Keratinocyte (primary cell): ENCODE measurements at regions not wholly inside any gene's neighbourhood (a gene's known extent, or its start where the extent isn't known, plus 50 kb on each side); places are given as distances from the start of the nearest gene placed in this dataset.

Experiments used
- DNase-seq: peaks from one replicate; pipeline ENCODE4 v3.0.0-alpha.2; 2011; ENCODE audit warnings: low read depth, missing footprints, low spot score
- FAIRE-seq: peaks from 2 replicates; lab custom pipeline; 2011; peaks lifted over from hg19 to GRCh38; lab: Jason Lieb, UNC
- H2AFZ ChIP-seq: 2 replicates; pipeline ENCODE4 v1.6.0; 2012; ENCODE audit warnings: low read length, control low read depth, inconsistent platforms; ENCODE audit not compliant: control insufficient read depth
- H3K27ac ChIP-seq: 2 replicates; pipeline ENCODE4 v1.5.1; 2011; ENCODE audit warnings: low read length; ENCODE audit not compliant: control insufficient read depth, insufficient read depth
- H3K27me3 ChIP-seq: 3 replicates; pipeline ENCODE4 v1.6.0; 2011; ENCODE audit warnings: low read length; ENCODE audit not compliant: control insufficient read depth, insufficient read depth; ENCODE audit errors: extremely low read depth
- H3K36me3 ChIP-seq, 2 experiments: 2 replicates in 1 of 2; 3 replicates in 1 of 2; pipeline ENCODE4 v1.5.1; 2011; ENCODE audit warnings: low read length in 2 of 2, mild to moderate bottlenecking in 1 of 2; ENCODE audit not compliant: control insufficient read depth in 2 of 2, insufficient read depth in 2 of 2; ENCODE audit errors: extremely low read depth in 1 of 2
- H3K4me1 ChIP-seq: 3 replicates; pipeline ENCODE4 v1.5.1; 2011; ENCODE audit warnings: low read length; ENCODE audit not compliant: control insufficient read depth, insufficient read depth; ENCODE audit errors: extremely low read depth
- H3K4me2 ChIP-seq: 3 replicates; pipeline ENCODE4 v1.6.0; 2011; ENCODE audit warnings: low read depth, low read length; ENCODE audit not compliant: control insufficient read depth, insufficient read depth; ENCODE audit errors: extremely low read depth
- H3K4me3 ChIP-seq, 3 experiments: fragments of 200-600 bp in 1 of 3; sonication (generic) in 1 of 3; 2 replicates in 2 of 3; 3 replicates in 1 of 3; pipeline ENCODE4 v1.5.1; 2011 to 2016; ENCODE audit warnings: low read length in 3 of 3, mild to moderate bottlenecking in 3 of 3, control low read depth in 2 of 3, inconsistent platforms in 1 of 3, low read depth in 1 of 3, mixed read lengths in 1 of 3, mixed run types in 1 of 3, moderate library complexity in 1 of 3; ENCODE audit not compliant: control insufficient read depth in 2 of 3, insufficient read depth in 2 of 3; ENCODE audit errors: extremely low read depth in 1 of 3
- H3K79me2 ChIP-seq: 2 replicates; pipeline ENCODE4 v1.6.0; 2012; ENCODE audit warnings: low read length; ENCODE audit not compliant: control insufficient read depth, insufficient read depth
- H3K9ac ChIP-seq: 3 replicates; pipeline ENCODE4 v1.6.0; 2011; ENCODE audit warnings: low read length; ENCODE audit not compliant: control insufficient read depth, insufficient read depth; ENCODE audit errors: extremely low read depth
- H3K9me1 ChIP-seq: 3 replicates; pipeline ENCODE4 v1.6.0; 2011; ENCODE audit warnings: low read length; ENCODE audit not compliant: control insufficient read depth, insufficient read depth; ENCODE audit errors: extremely low read depth
- H3K9me3 ChIP-seq: 2 replicates; pipeline ENCODE4 v1.5.1; 2012; ENCODE audit warnings: low read depth, low read length; ENCODE audit not compliant: control insufficient read depth
- H4K20me1 ChIP-seq: 3 replicates; pipeline ENCODE4 v1.6.0; 2011; ENCODE audit warnings: low read length; ENCODE audit not compliant: control insufficient read depth, insufficient read depth; ENCODE audit errors: extremely low read depth
- CTCF ChIP-seq, 3 experiments: IDR thresholded peaks in 1 of 3; conservative IDR thresholded peaks in 1 of 3; optimal IDR thresholded peaks in 1 of 3; 2 replicates in 2 of 3; 3 replicates in 1 of 3; pipeline versions ENCODE3 to v1.5.1; 2011; ENCODE audit warnings: low read length in 3 of 3, mild to moderate bottlenecking in 3 of 3, moderate library complexity in 2 of 3, control low read depth in 1 of 3, inconsistent platforms in 1 of 3; ENCODE audit not compliant: insufficient read depth in 2 of 3; ENCODE audit errors: extremely low read depth in 1 of 3
- EZH2 ChIP-seq: IDR thresholded peaks from one replicate; pipeline ENCODE4 v1.6.1; 2012; ENCODE audit warnings: inconsistent platforms, mild to moderate bottlenecking, low read length, moderate library complexity
- dilution Hi-C: fragments of 300-500 bp; cut with MboI; formaldehyde crosslinking; loops from one replicate; pipeline ENCODE4 v1.7.0; 2020; ENCODE audit warnings: low sequenced_read_pairs; ENCODE audit not compliant: extremely low pct_ligation_motif_present

DNA sequence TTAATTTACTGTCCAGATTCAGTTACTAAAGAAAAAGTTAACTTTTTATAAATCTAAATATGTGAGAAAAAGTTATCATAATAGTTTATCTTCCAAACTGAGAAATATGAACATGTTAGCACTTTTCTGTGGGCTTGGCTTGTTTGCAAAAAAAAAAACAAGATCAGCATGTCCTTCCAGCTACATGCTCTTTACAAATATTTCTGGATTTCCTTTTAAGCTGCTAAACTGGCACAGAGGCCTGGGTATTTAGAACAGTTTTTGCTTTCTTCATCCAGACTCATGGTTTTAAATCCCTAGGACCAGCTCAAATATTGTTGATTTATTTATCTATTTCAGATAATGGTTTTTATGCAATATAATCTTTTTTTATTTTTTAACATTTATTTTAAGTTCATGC lies 1444.5 kb upstream of the FLRT2 start:
- Histone ChIP-seq H3K9me1 (no peaks in the 10 kb centered on the region), H3K4me1 (no peaks in the 10 kb centered on the region), H3K4me3 (no peak overlapping the region), H3K27me3 (no peaks in the 10 kb centered on the region), H3K9me3 (no peaks in the 10 kb centered on the region), H3K4me2 (no peak overlapping the region), H4K20me1 (no peaks in the 10 kb centered on the region), H3K9ac (no peak overlapping the region), H2AFZ (no peak overlapping the region), H3K27ac (no peak overlapping the region), H3K79me2 (no peaks in the 10 kb centered on the region), H3K36me3 (no peaks in the 10 kb centered on the region)
- no peak for TF ChIP-seq CTCF (optimal IDR thresholded peaks at IDR 0.05 in 1 of 3, IDR thresholded peaks at IDR 0.05 in 1 of 3, conservative IDR thresholded peaks at IDR 0.05 in 1 of 3; ENCODE audit: extremely low read depth in 1 of 3, insufficient read depth in 2 of 3, low read length in 3 of 3)
- TF ChIP-seq EZH2: no peak
- DNase-seq (no peak), FAIRE-seq (no peak)
- dilution Hi-C loops: no loop called here

- H3K79me2 ChIP-seq: no peaks in the 10 kb centered on the region
- TF ChIP-seq CTCF (optimal IDR thresholded peaks at IDR 0.05 in 1 of 3, IDR thresholded peaks at IDR 0.05 in 1 of 3, conservative IDR thresholded peaks at IDR 0.05 in 1 of 3; ENCODE audit: extremely low read depth in 1 of 3, insufficient read depth in 2 of 3, low read length in 3 of 3) (no peak), EZH2 (no peak)
- no peaks in the 10 kb centered on the region for H3K27me3 ChIP-seq
- FAIRE-seq: no peak
- H3K4me1 ChIP-seq: no peaks in the 10 kb centered on the region
- no peak overlapping the region for H3K27ac ChIP-seq
- no peaks in the 10 kb centered on the region for H3K9me1 ChIP-seq
- H3K4me2 ChIP-seq: no peak overlapping the region
- no peak overlapping the region for H3K4me3 ChIP-seq
- dilution Hi-C loops: no loop called here
- H3K36me3 ChIP-seq: no peaks in the 10 kb centered on the region
- H3K9ac ChIP-seq: no peak overlapping the region
- no peaks in the 10 kb centered on the region for H3K9me3 ChIP-seq
- H2AFZ ChIP-seq: no peak overlapping the region
- DNase-seq: no peak
- no peaks in the 10 kb centered on the region for H4K20me1 ChIP-seq
These were observed 1443.2 kb upstream of the FLRT2 start for GRCh38 chr14:84086714-84087113.
